ENCODE measurements at regions not wholly inside any gene's neighbourhood (a gene's known extent, or its start where the extent isn't known, plus 50 kb on each side); places are given as distances from the start of the nearest gene placed in this dataset.

DNA sequence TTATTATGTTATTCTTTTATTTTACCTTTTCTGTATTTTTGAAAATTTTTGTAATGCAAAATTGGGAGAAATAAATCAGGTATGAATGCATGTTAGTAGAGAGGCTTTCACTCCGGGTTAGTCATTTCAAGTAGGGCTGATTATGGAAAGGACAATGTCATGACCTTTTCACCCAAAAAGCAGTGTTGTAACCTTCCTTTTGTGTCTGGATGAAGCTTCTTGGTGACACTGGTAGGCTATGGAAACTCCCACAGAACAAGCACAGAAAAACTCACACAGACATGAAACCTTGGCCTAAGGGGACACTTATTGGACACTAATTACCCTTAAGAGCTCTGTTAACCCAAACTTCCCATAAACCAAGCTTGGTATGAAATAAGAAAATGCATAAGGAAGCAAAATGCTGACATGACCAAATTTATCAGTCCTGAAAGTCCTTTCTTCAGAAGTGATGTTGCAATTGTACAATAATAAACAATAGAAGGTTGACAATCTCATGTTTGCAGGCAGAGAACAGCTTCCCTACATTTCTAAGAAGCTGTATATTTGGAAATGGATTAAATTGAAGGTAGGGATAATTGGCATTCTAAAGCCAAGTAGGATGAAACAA lies 70.0 kb upstream of the KCNJ15 start:
- no peak for DNase-seq

DNA sequence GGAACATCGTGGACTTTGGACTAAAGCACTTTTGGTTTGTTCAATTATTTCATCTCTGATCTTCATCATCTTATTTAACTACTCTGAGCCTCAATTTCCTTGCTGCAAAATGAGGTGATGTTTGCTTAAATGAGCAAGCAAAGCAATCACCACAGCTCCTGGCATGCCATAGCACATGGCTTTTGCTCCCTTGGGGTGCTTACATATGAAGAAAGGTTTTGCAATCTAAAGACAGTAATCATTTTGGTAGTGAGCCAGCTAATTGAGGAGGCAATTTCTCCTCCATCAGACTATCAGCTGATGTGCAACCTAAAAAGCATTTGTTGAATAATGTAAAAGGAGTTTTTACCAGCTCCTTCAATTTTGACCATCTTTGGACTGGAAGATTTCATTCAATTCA lies 68.8 kb upstream of the KCNJ15 start:
- no peak for DNase-seq

DNA sequence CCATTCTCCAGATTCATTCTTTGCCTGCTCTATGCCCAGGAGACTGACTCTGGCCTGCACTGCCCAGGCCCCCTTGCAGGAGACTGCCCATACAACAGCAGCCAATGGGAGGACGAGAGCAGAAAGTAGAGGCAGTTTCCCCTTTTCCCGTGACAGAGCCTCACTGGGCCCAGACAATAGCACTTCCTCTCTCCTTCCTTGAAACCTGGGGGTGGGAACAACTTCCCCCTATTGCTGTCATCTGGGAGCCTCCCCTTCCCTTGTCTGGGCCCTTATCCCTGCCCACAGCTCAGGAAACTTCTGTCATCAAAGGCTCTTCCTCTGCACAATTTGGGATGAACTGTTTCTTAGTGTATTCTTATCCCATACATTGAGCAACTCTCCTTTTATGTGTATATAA lies 60.8 kb upstream of the KCNJ15 start:
- no peak for DNase-seq

DNA sequence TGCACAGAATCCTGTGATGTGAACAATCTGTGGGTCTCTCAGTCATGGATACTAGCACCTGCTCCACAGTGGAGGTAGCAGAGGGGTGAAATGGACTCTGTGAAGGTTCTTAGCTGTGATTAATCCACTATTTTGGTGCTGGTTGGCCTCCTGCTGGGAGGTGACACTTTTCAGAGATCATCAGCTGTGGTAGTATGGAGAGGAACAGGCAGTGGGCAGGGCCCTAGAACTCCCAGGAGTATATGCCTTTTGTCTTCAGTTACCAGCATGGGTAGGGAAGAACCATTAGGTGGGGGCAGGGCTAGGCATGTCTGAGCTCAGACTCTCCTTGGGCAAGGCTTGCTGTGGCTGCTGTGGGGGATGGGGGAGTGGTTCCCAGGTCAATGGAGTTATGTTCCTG lies 54.0 kb upstream of the KCNJ15 start:
- DNase-seq = no peak

DNA sequence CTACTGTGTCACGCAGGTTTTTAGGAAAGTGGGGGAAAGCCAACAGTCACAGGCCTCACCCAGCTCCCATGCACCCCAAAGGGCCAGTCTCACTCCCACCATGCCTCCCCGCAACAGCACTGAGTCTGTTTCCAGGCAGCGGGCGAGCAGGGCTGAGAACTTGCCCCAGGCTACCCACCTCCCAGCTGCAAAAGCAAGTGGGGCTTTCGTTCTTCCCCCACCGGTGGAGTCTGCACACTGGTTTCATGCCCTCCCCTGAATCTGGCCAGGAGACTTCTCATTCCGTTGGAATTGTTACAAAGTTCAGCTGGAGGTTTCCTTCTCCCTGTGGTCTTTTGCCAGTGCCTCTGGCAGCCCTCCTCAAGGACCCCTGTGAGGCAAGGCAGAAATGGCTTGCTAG lies 53.6 kb upstream of the KCNJ15 start:
- no peak for DNase-seq

DNA sequence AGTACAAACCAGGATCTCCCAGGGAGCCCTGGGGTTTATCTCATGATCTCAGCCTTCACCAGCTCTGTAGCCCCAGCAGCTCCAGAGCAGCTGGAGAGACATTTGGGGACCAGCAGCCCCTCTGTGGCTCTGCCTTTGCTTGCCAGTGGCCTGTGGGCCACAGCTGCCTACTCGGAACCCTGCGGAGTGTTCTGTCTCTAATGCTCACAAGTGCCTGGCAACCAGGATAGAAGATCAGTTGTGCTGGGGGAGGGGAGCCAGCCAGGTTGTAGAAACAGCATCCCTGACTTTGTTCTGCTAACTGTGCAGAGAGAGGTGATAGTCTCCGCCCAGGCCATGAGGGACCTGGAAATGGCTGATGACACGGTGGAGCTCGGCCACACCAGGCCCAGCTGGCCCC lies 50.9 kb upstream of the KCNJ15 start:
- DNase-seq = no peak

DNA sequence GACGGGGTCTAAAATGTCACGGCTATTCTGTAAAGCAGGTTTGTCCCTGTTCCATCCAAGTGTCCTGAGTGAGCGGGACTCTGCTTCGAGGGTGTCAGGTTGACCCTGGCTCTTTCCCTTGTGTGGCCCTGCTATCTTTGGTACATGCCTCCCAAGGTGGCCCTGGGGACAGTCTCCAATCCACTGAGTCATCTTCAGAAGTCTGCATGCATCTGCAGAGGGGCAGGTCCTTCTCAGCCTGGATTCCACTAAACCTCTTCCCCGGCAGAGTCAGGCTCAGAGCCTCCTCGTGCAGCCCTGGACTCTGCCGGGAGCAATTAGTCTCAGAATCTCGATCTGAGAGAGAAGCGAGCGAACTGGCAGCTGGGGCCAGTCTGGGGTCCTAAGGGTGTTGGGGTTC lies 50.1 kb upstream of the KCNJ15 start:
- DNase-seq = no peak
